Hepatocyte (in vitro differentiated cells): ENCODE measurements at regions not wholly inside any gene's neighbourhood (a gene's known extent, or its start where the extent isn't known, plus 50 kb on each side); places are given as distances from the start of the nearest gene placed in this dataset.

ENCODE experiments used
- DNase-seq: peaks from one replicate; pipeline ENCODE4 v3.0.0-alpha.2; 2016; ENCODE audit warnings: low spot score
- H2AFZ ChIP-seq: fragments of 200-600 bp; sonication (generic); 2 replicates; pipeline ENCODE4 v1.6.0; 2016; ENCODE audit warnings: antibody characterized with exemption, mild to moderate bottlenecking
- H3K27ac ChIP-seq: fragments of 200-600 bp; sonication (generic); 2 replicates; pipeline ENCODE4 v1.5.1; 2016; ENCODE audit warnings: mild to moderate bottlenecking
- H3K27me3 ChIP-seq: fragments of 200-600 bp; sonication (generic); 2 replicates; pipeline ENCODE4 v1.6.1; 2016
- H3K36me3 ChIP-seq: fragments of 200-600 bp; sonication (generic); replicated peaks from 2 replicates; pipeline ENCODE4 v1.5.1; 2016; ENCODE audit warnings: low read depth; ENCODE audit not compliant: insufficient read depth
- H3K4me1 ChIP-seq: fragments of 200-600 bp; sonication (generic); 2 replicates; pipeline ENCODE4 v1.5.1; 2016; ENCODE audit warnings: mild to moderate bottlenecking, moderate library complexity; ENCODE audit not compliant: insufficient read depth
- H3K4me2 ChIP-seq: fragments of 200-600 bp; sonication (generic); 2 replicates; pipeline ENCODE4 v1.6.0; 2016
- H3K4me3 ChIP-seq: fragments of 200-600 bp; sonication (generic); 2 replicates; pipeline ENCODE4 v1.5.1; 2016; ENCODE audit warnings: mild to moderate bottlenecking
- H3K79me2 ChIP-seq: fragments of 200-600 bp; sonication (generic); 2 replicates; pipeline ENCODE4 v1.6.0; 2017; ENCODE audit warnings: mild to moderate bottlenecking
- H3K9me2 ChIP-seq: fragments of 200-600 bp; sonication (generic); replicated peaks from 2 replicates; pipeline ENCODE4 v1.6.0; 2017; ENCODE audit warnings: mild to moderate bottlenecking; ENCODE audit not compliant: insufficient read depth
- H3K9me3 ChIP-seq: fragments of 200-600 bp; sonication (generic); 2 replicates; pipeline ENCODE4 v1.5.1; 2016; ENCODE audit warnings: low read depth, mild to moderate bottlenecking
- H4K20me1 ChIP-seq: fragments of 200-600 bp; sonication (generic); 2 replicates; pipeline ENCODE4 v1.6.0; 2016; ENCODE audit warnings: mild to moderate bottlenecking; ENCODE audit not compliant: insufficient read depth, poor library complexity, severe bottlenecking
- CTCF ChIP-seq: fragments of 200-600 bp; sonication (generic); IDR thresholded peaks from 2 replicates; pipeline ENCODE4 v1.5.1; 2016; ENCODE audit warnings: antibody characterized with exemption, mild to moderate bottlenecking; ENCODE audit not compliant: poor library complexity
- EZH2 ChIP-seq: fragments of 200-600 bp; sonication (generic); IDR thresholded peaks from 2 replicates; pipeline ENCODE4 v1.6.1; 2016; ENCODE audit warnings: antibody characterized with exemption, mild to moderate bottlenecking, borderline replicate concordance
- EZH2phosphoT487 ChIP-seq: fragments of 200-600 bp; sonication (generic); IDR thresholded peaks from one replicate; pipeline ENCODE4 v1.6.1; 2018; ENCODE audit warnings: antibody characterized with exemption, mild to moderate bottlenecking, low read depth, moderate library complexity; ENCODE audit not compliant: unreplicated experiment, severe bottlenecking
- WGBS: methylation state at CpG from one replicate; pipeline ENCODE4 v1.1.6; 2016; ENCODE audit warnings: low lambda C conversion rate; ENCODE audit errors: missing lambda C conversion rate; 5-methylcytosine and 5-hydroxymethylcytosine counted together

DNA sequence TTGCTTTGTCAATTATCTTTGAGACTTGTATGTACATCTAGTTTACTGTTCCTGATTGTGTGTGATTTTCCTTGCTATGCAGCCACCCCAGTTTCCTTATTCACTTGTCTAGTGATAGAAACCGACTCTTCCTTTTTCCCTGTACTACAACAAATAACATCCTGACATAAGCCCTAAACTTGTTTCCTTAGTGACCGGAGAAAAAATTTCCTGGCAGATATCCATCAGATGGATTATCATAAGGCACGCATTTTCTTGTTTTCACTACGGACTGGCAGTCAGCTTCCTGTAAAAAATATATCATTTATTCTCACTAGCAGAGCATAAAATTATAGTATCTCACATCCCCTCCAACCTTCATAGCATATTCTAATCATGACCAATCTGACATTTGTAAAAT lies 410.7 kb downstream of the CENPC start:
- no peak overlapping the region for H2AFZ ChIP-seq
- H3K27me3 ChIP-seq, result no peaks in the 10 kb centered on the region
- 68% methylated on average over 4 of the region's 4 CpGs for WGBS
- no peaks in the 10 kb centered on the region for H3K36me3 ChIP-seq
- no peaks in the 10 kb centered on the region for H3K9me3 ChIP-seq
- no peaks in the 10 kb centered on the region for H4K20me1 ChIP-seq
- DNase-seq, result no peak
- no peak overlapping the region for H3K4me2 ChIP-seq
- TF ChIP-seq CTCF (no peak), EZH2phosphoT487 (no peak), EZH2 (no peak)
- H3K4me1 ChIP-seq, result no peaks in the 10 kb centered on the region
- H3K9me2 ChIP-seq, result no peaks in the 10 kb centered on the region
- no peak overlapping the region for H3K27ac ChIP-seq
- no peak overlapping the region for H3K4me3 ChIP-seq
- H3K79me2 ChIP-seq, result no peaks in the 10 kb centered on the region

GRCh38 chr4:67133162-67133561 lies 412.1 kb downstream of the CENPC start:
- no peak overlapping the region for H3K4me3 ChIP-seq

DNA sequence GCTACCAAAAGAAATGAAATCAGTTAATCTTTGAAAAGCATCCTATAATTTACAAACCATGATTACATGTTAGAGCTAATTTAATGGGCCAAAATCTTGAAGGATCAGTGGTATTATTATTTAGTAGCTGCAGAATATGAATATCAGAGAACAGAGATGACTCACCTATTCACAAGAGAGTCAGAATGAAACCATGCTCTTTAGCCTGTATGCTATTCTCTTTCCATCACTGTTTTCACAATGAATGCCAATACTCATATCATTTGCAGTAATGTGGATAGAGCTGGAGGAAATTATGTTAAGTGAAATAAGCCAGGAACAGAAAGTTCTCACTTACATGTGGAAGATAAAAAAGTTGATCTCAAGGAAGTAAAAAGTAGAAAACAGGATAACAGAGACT lies 414.1 kb downstream of the CENPC start:
- Histone ChIP-seq H3K4me1 (no peaks in the 10 kb centered on the region), H2AFZ (no peak overlapping the region), H3K4me3 (no peak overlapping the region), H3K9me2 (no peaks in the 10 kb centered on the region), H4K20me1 (no peaks in the 10 kb centered on the region), H3K27ac (no peak overlapping the region), H3K4me2 (no peak overlapping the region), H3K79me2 (no peaks in the 10 kb centered on the region), H3K27me3 (no peaks in the 10 kb centered on the region), H3K36me3 (no peaks in the 10 kb centered on the region), H3K9me3 (no peaks in the 10 kb centered on the region)
- TF ChIP-seq EZH2 (no peak), EZH2phosphoT487 (no peak), CTCF (no peak)
- no peak for DNase-seq

More at GRCh38 chr4:67133162-67133561, 412.1 kb downstream of the CENPC start:
- Histone ChIP-seq H3K79me2 (no peaks in the 10 kb centered on the region), H4K20me1 (no peaks in the 10 kb centered on the region), H2AFZ (no peak overlapping the region), H3K4me2 (no peak overlapping the region), H3K36me3 (no peaks in the 10 kb centered on the region), H3K4me1 (no peaks in the 10 kb centered on the region), H3K27me3 (no peaks in the 10 kb centered on the region), H3K9me3 (no peaks in the 10 kb centered on the region), H3K9me2 (no peaks in the 10 kb centered on the region), H3K27ac (no peak overlapping the region)
- 78% methylated on average over 2 of the region's 2 CpGs for WGBS
- DNase-seq, result no peak
- TF ChIP-seq EZH2, result no peak
- TF ChIP-seq EZH2phosphoT487, result no peak
- no peak for TF ChIP-seq CTCF

DNA sequence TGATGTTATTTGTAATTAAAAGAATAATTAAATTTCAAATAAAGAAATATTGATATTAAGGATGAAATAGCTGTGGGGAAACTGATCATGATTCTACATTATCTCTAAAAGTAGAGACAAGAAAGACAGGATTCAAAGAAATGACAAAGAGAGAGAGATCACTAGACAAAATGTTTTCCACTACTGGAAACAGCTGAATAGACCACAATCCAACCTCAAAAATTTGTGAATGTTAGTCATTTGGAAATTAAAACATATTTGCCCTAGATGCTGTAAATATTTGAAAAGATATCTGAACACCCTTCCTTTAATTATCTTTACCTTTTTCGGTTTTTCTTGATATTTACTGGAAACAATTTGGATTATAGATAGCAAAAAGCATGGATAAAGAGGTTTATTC lies 414.9 kb downstream of the CENPC start:
- no peaks in the 10 kb centered on the region for H3K4me1 ChIP-seq
- H3K79me2 ChIP-seq, result no peaks in the 10 kb centered on the region
- H3K9me2 ChIP-seq, result no peaks in the 10 kb centered on the region
- no peaks in the 10 kb centered on the region for H3K9me3 ChIP-seq
- no peak overlapping the region for H3K4me3 ChIP-seq
- no peak overlapping the region for H3K4me2 ChIP-seq
- TF ChIP-seq EZH2 (no peak), EZH2phosphoT487 (no peak), CTCF (no peak)
- no peaks in the 10 kb centered on the region for H4K20me1 ChIP-seq
- WGBS, result 74% methylated on average over 1 of the region's 1 CpG
- no peak for DNase-seq
- no peak overlapping the region for H2AFZ ChIP-seq
- no peak overlapping the region for H3K27ac ChIP-seq
- H3K36me3 ChIP-seq, result no peaks in the 10 kb centered on the region
- H3K27me3 ChIP-seq, result no peaks in the 10 kb centered on the region
